ENCODE measurements at regions not wholly inside any gene's neighbourhood (a gene's known extent, or its start where the extent isn't known, plus 50 kb on each side); places are given as distances from the start of the nearest gene placed in this dataset.

- H3K9me3 ChIP-seq (ENCODE audit: low read depth, low read length, poor library complexity, severe bottlenecking), result peaks cover 3% of the 10 kb centered on the region
- POLR2A ChIA-PET (ENCODE audit: low non-redundant PET), result no interaction called here
Measured at GRCh38 chr17:22506861-22507260, 814.5 kb downstream of the KCNJ18 start.

GRCh38 chr17:22507823-22508222 is 815.5 kb downstream of the KCNJ18 start:
- CTCF ChIA-PET, result no interaction called here
- DNase-seq (ENCODE audit: low spot score), result no peak
- H3K4me1 ChIP-seq (ENCODE audit: insufficient read depth, low read length, poor library complexity, severe bottlenecking), result no peaks in the 10 kb centered on the region
- BruUV-seq (replicated peaks), result no TSS peak
- intact Hi-C loops (cut with micrococcal nuclease; ENCODE audit: unreplicated experiment), result no loop called here
- H3K36me3 ChIP-seq (ENCODE audit: insufficient read depth, low read length, poor library complexity, severe bottlenecking), result no peaks in the 10 kb centered on the region
- peaks cover 3% of the 10 kb centered on the region for H3K9me3 ChIP-seq (ENCODE audit: low read depth, low read length, poor library complexity, severe bottlenecking)
- H3K4me3 ChIP-seq (ENCODE audit: low read depth, low read length, poor library complexity, severe bottlenecking), result no peak overlapping the region
- H3K27ac ChIP-seq (ENCODE audit: low read depth, low read length, poor library complexity, severe bottlenecking), result no peak overlapping the region
- H3K27me3 ChIP-seq (replicated peaks; ENCODE audit: insufficient read depth, low read depth, low read length, poor library complexity), result no peaks in the 10 kb centered on the region
- TF ChIP-seq EZH2 (IDR thresholded peaks at IDR 0.05; ENCODE audit: borderline replicate concordance, low read depth, low read length, poor library complexity, severe bottlenecking) (no peak), CTCF (conservative IDR thresholded peaks at IDR 0.05; ENCODE audit: low read depth, low read length) (no peak)
- POLR2A ChIA-PET (ENCODE audit: low non-redundant PET), result no interaction called here

More at GRCh38 chr17:22506861-22507260, 814.5 kb downstream of the KCNJ18 start:
- Histone ChIP-seq H3K36me3 (ENCODE audit: insufficient read depth, low read length, poor library complexity, severe bottlenecking) (no peaks in the 10 kb centered on the region), H3K27me3 (replicated peaks; ENCODE audit: insufficient read depth, low read depth, low read length, poor library complexity) (no peaks in the 10 kb centered on the region), H3K4me3 (ENCODE audit: low read depth, low read length, poor library complexity, severe bottlenecking) (no peak overlapping the region), H3K27ac (ENCODE audit: low read depth, low read length, poor library complexity, severe bottlenecking) (no peak overlapping the region), H3K4me1 (ENCODE audit: insufficient read depth, low read length, poor library complexity, severe bottlenecking) (no peaks in the 10 kb centered on the region)
- no peak for TF ChIP-seq CTCF (conservative IDR thresholded peaks at IDR 0.05; ENCODE audit: low read depth, low read length)
- no peak for TF ChIP-seq EZH2 (IDR thresholded peaks at IDR 0.05; ENCODE audit: borderline replicate concordance, low read depth, low read length, poor library complexity, severe bottlenecking)
- intact Hi-C loops (cut with micrococcal nuclease; ENCODE audit: unreplicated experiment), result no loop called here
- CTCF ChIA-PET, result no interaction called here
- no TSS peak for BruUV-seq (replicated peaks)
- DNase-seq (ENCODE audit: low spot score), result no peak

GRCh38 chr17:22510504-22510903 is 818.2 kb downstream of the KCNJ18 start:
- Histone ChIP-seq H3K4me1 (ENCODE audit: insufficient read depth, low read length, poor library complexity, severe bottlenecking) (no peaks in the 10 kb centered on the region), H3K4me3 (ENCODE audit: low read depth, low read length, poor library complexity, severe bottlenecking) (no peak overlapping the region), H3K9me3 (ENCODE audit: low read depth, low read length, poor library complexity, severe bottlenecking) (no peaks in the 10 kb centered on the region), H3K27ac (ENCODE audit: low read depth, low read length, poor library complexity, severe bottlenecking) (no peak overlapping the region), H3K27me3 (replicated peaks; ENCODE audit: insufficient read depth, low read depth, low read length, poor library complexity) (no peaks in the 10 kb centered on the region), H3K36me3 (ENCODE audit: insufficient read depth, low read length, poor library complexity, severe bottlenecking) (no peaks in the 10 kb centered on the region)
- DNase-seq (ENCODE audit: low spot score), result no peak
- BruUV-seq (replicated peaks), result no TSS peak
- intact Hi-C loops (cut with micrococcal nuclease; ENCODE audit: unreplicated experiment), result no loop called here
- TF ChIP-seq EZH2 (IDR thresholded peaks at IDR 0.05; ENCODE audit: borderline replicate concordance, low read depth, low read length, poor library complexity, severe bottlenecking), result no peak
- TF ChIP-seq CTCF (conservative IDR thresholded peaks at IDR 0.05; ENCODE audit: low read depth, low read length), result no peak
- POLR2A ChIA-PET (ENCODE audit: low non-redundant PET), result no interaction called here
- CTCF ChIA-PET, result no interaction called here

Data from A673 (cell line).